Skeletal muscle cell (primary cell): ENCODE measurements at regions not wholly inside any gene's neighbourhood (a gene's known extent, or its start where the extent isn't known, plus 50 kb on each side); places are given as distances from the start of the nearest gene placed in this dataset.
"Not testable (repeated sequence)": the region's sequence is repeated elsewhere in the genome, so short reads cannot be mapped to it uniquely, and the experiment has no call there.

ENCODE experiments used
- DNase-seq: peaks from one replicate; pipeline ENCODE4 v3.0.0-alpha.2; 2010; ENCODE audit warnings: low read depth
- H3K4me3 ChIP-seq: 2 replicates; pipeline ENCODE4 v1.5.1; 2011; ENCODE audit warnings: low read depth, mild to moderate bottlenecking, control low read depth, low read length, moderate library complexity

DNA sequence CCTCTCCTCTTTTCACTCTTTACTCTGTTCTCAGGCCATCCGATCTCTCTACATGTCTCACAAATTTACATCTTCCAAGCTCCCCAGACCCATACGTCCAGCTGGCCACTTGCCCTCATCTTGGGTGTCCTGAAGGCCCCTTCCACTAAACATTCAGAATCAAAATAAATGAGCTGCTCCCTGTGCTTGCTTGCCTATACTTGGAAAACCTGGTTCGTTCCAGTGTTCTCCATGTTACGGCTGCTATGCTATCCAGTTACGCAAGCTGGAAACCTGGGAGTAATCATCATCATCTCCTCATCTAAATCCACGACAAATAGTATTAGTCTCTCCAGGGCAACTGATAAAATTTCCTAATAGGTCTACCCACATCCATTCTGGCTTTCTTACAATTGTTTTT is 165.0 kb upstream of the FBXL17 start:
- no peak for DNase-seq
- no peak overlapping the region for H3K4me3 ChIP-seq

GRCh38 chr5:108545301-108545700 is 163.4 kb upstream of the FBXL17 start:
- no peak overlapping the region for H3K4me3 ChIP-seq
- no peak for DNase-seq

- no peak overlapping the region for H3K4me3 ChIP-seq
- no peak for DNase-seq
Observed at GRCh38 chr5:108543486-108543885, 161.6 kb upstream of the FBXL17 start.

- DNase-seq, result no peak
Observed at GRCh38 chr5:108541836-108542235, 159.9 kb upstream of the FBXL17 start.

DNA sequence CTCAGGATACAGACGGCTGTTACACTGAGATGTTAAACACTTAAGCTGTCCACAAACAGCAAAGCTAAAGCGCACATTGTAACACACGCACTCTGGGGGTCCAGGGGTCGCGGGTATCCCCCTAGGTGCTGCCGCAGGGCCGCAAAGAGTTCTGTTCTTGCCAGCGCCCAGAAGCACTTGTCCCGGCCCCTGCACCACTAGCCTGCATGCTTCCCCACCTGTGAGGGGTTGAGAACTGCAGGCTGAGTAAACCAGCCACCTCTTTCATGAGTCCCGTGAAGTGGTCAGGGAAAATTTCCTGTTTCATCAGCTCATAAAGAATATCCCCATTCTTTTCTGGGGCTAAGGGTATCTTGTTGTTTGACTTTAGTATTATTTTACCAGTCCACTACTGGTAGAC is 154.4 kb upstream of the FBXL17 start:
- no peak overlapping the region for H3K4me3 ChIP-seq

More at GRCh38 chr5:108541836-108542235, 159.9 kb upstream of the FBXL17 start:
- H3K4me3 ChIP-seq, result no peak overlapping the region

GRCh38 chr5:108532129-108532445 is 150.2 kb upstream of the FBXL17 start:
- DNase-seq, H3K4me3 ChIP-seq: not testable (repeated sequence)

More for the DNA sequence above, 154.4 kb upstream of the FBXL17 start:
- no peak for DNase-seq

GRCh38 chr5:108531367-108532128 is 149.7 kb upstream of the FBXL17 start:
- DNase-seq, result no peak

DNA sequence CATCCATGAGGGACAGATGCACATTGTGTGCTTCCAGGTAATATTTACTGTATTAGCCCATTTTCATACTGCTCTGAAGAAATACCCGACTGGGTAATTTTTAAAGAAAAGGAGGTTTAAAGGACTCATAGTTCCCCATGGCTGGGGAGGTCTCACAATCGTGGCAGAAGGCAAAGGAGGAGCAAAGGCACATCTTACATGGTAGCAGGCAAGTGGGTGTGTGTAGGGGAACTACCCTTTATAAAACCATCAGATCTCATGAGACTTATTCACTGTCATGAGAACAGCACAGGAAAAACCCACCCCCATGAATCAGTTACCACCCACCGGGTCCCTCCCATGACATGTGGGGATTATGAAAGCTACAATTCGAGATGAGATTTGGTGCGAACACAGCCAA is 148.8 kb upstream of the FBXL17 start:
- H3K4me3 ChIP-seq, result no peak overlapping the region
- no peak for DNase-seq

More at GRCh38 chr5:108531367-108532128, 149.7 kb upstream of the FBXL17 start:
- no peak overlapping the region for H3K4me3 ChIP-seq

DNA sequence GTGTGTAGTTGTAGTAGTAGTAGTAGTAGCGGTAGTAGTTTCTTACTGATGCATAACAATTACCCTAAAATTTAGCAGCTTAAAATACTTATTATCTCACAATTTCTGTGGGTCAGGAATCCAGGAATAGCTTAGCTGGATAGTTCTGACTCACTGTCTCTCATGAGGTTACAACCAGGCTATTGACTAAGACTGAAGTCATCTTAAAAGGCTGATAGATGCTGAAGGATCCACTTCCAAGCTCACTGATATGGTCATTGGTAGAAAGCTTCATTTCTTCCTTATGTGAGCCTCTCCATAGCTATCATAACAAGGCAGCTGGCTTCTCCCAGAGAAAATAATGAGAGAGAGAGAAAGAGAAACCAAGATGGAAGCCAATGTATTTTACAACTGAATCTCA is 147.5 kb upstream of the FBXL17 start:
- peak; percentile 4 for DNase-seq
- no peak overlapping the region for H3K4me3 ChIP-seq

- DNase-seq, result no peak
- H3K4me3 ChIP-seq, result no peak overlapping the region
Observed at GRCh38 chr5:108528655-108529054, 146.8 kb upstream of the FBXL17 start.

DNA sequence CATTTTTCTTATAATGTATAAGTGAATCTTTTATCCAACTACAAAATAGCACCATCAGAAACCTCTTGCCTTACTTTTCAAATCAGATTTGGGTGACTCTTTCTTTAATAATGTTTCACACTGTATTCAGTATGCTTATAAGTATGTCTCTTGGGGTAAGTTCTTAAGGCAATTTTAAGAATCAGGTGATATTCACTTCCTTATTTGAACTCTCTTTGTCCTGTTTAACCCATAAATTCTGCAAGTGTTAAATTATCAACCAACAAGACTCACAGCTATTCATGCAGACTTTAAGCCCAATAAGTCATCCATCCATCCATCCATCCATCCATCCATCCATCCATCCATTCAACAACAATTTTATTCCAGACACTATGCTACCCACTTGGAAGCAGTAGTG is 142.7 kb upstream of the FBXL17 start:
- H3K4me3 ChIP-seq, result no peak overlapping the region
- no peak for DNase-seq

GRCh38 chr5:108523360-108523759 is 141.5 kb upstream of the FBXL17 start:
- no peak for DNase-seq
- no peak overlapping the region for H3K4me3 ChIP-seq

- no peak overlapping the region for H3K4me3 ChIP-seq
- peak; percentile 7 for DNase-seq
Observed at GRCh38 chr5:108521841-108522506, 140.1 kb upstream of the FBXL17 start.

DNA sequence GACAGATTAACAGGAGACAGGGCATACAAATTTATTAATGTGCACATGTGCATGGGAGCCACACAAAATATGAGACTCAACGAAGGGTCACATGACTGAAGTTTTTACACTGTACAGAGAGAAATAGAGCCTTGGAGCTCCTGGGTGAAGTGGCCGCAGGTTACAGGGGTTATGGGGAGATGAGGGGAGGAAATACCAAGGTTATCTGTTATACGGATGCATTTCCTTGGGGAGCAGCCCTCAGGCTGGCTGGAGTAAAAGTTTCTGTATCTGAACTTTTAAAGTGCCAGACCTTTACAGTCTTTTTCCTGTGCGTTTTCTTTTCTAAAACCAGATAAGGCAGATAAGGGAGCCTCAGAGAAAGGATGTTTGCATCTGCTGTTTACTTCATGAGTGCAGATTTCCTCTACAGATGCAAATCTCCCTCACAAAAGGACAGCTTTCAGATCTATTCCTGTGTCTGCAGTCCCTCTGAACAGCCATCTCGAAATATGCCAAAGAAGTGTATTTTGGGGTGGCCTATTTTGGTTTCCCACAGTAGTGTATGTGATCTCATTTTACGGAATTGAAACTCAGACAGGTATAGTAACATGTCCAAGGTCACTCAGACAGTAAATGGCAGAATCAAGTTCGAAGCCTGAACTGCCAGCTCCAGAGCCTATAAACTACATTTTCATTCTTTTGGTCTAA is 139.3 kb upstream of the FBXL17 start:
- no peak overlapping the region for H3K4me3 ChIP-seq
- DNase-seq, result no peak

DNA sequence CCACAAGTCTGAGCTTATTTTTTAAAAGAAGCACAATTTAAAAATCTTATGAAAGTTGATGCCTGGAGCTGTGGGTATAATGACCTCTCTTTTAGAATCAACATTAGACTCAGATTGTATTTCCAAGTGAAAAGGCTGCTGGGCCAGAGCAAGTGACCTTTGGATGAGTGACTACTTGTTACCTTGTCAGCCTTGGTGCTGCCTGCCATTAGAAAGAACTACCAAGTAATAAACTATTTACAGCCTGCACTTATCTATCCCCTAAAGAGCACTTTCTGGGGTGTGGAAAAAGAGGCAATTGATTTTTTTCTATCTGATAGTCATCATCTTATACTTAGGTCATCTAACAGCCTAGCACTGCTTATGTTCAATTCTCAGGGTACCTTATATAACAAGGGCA is 134.9 kb upstream of the FBXL17 start:
- no peak overlapping the region for H3K4me3 ChIP-seq
- no peak for DNase-seq

- H3K4me3 ChIP-seq, result no peak overlapping the region
- DNase-seq, result no peak
Observed at GRCh38 chr5:108515517-108516105, 133.7 kb upstream of the FBXL17 start.

GRCh38 chr5:108508979-108509378 is 127.1 kb upstream of the FBXL17 start:
- H3K4me3 ChIP-seq, result no peak overlapping the region
- no peak for DNase-seq

- DNase-seq, result no peak
- no peak overlapping the region for H3K4me3 ChIP-seq
Observed at GRCh38 chr5:108507631-108508030, 125.7 kb upstream of the FBXL17 start.

DNA sequence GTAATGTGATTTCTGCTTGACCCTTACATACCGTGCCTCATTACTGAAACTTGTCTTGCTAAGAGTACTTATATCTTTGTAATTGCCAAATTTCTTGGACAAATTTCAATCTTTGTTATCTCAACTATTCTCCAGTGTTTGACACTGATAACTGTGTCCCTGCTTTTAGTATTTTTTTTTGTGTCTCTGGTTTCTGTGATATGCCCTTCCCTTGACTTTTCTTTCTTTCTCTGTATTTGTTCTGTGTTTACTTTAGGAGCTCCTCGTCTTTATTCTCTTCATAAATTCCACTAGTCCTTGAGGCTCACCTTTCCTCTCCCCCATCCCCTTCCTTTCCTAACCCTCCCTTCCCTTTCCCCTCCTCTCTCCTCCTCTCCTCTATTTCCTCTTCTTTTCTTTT is 123.7 kb upstream of the FBXL17 start:
- no peak for DNase-seq
- no peak overlapping the region for H3K4me3 ChIP-seq

- DNase-seq, result no peak
- H3K4me3 ChIP-seq, result no peak overlapping the region
Observed at GRCh38 chr5:108504974-108505373, 123.1 kb upstream of the FBXL17 start.
